ENCODE measurements at regions not wholly inside any gene's neighbourhood (a gene's known extent, or its start where the extent isn't known, plus 50 kb on each side); places are given as distances from the start of the nearest gene placed in this dataset.

DNA sequence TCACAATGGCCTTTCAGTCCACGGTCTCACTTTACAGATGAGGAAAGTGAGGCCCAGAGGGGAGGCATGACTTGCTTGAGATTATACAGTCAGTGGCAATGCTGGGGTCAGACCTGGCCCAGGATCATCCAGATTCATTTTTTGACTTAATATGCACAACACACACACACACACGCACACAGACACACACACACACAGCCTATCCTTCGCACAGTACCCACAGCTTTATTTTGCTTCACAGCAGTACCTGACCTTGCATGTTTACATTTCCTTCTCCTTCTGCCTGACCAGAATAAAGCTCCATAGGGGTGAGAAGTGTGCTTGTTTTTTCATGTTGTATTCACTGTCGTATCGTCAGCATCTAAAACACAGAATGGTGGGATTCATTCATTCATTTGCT lies 79.8 kb downstream of the VEGFA start:
- TF ChIP-seq, protein P1, sequence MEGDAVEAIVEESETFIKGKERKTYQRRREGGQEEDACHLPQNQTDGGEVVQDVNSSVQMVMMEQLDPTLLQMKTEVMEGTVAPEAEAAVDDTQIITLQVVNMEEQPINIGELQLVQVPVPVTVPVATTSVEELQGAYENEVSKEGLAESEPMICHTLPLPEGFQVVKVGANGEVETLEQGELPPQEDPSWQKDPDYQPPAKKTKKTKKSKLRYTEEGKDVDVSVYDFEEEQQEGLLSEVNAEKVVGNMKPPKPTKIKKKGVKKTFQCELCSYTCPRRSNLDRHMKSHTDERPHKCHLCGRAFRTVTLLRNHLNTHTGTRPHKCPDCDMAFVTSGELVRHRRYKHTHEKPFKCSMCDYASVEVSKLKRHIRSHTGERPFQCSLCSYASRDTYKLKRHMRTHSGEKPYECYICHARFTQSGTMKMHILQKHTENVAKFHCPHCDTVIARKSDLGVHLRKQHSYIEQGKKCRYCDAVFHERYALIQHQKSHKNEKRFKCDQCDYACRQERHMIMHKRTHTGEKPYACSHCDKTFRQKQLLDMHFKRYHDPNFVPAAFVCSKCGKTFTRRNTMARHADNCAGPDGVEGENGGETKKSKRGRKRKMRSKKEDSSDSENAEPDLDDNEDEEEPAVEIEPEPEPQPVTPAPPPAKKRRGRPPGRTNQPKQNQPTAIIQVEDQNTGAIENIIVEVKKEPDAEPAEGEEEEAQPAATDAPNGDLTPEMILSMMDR (IDR thresholded peaks at IDR 0.05) = no peak
- no peaks in the 10 kb centered on the region for H3K9me3 ChIP-seq
- DNase-seq (ENCODE audit: low spot score) = no peak
- H3K27me3 ChIP-seq = no peaks in the 10 kb centered on the region
- no peak overlapping the region for H3K4me3 ChIP-seq
- no peaks in the 10 kb centered on the region for H3K4me1 ChIP-seq
- H3K36me3 ChIP-seq = no peaks in the 10 kb centered on the region
- no peak overlapping the region for H3K27ac ChIP-seq

DNA sequence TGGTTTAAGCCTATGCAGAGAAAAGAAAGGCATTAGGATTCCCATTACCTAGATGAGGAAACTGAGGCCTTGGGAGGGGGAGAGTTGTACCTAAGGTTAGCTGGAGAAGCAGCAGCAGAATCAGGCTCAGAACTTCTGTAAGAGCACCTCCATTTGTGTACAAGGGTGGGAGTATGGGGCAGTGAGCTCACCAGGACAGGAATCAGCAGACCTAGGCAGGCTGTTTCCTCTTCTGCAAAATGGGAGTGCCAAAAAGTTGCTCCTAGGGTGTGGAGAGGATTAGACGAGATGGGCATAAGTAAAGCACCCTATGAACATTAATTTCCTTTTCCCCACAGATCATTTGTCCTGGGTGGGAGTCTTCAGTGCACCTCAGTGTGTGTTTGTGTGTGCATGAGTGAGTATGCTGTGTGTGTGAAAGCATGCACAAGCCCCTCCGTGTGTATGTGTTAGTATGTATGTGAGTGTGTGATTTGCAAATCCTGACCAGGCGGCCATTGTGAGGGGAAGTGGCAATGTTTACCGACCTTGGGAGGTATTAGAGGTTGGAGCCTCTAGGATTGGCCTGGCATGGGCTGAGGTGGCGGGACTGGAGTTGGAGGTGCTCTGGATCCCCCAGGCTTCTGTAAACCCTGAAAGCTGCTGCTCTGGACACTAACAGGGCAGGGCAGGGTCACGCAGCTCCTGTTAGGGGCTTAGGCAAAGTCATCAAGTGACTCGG lies 78.8 kb downstream of the VEGFA start:
- Histone ChIP-seq H3K4me1 (no peaks in the 10 kb centered on the region), H3K4me3 (no peak overlapping the region), H3K27me3 (no peaks in the 10 kb centered on the region), H3K36me3 (no peaks in the 10 kb centered on the region), H3K9me3 (no peaks in the 10 kb centered on the region), H3K27ac (no peak overlapping the region)
- no peak for DNase-seq (ENCODE audit: low spot score)
- TF ChIP-seq, protein P1 (IDR thresholded peaks at IDR 0.05) = no peak

DNA sequence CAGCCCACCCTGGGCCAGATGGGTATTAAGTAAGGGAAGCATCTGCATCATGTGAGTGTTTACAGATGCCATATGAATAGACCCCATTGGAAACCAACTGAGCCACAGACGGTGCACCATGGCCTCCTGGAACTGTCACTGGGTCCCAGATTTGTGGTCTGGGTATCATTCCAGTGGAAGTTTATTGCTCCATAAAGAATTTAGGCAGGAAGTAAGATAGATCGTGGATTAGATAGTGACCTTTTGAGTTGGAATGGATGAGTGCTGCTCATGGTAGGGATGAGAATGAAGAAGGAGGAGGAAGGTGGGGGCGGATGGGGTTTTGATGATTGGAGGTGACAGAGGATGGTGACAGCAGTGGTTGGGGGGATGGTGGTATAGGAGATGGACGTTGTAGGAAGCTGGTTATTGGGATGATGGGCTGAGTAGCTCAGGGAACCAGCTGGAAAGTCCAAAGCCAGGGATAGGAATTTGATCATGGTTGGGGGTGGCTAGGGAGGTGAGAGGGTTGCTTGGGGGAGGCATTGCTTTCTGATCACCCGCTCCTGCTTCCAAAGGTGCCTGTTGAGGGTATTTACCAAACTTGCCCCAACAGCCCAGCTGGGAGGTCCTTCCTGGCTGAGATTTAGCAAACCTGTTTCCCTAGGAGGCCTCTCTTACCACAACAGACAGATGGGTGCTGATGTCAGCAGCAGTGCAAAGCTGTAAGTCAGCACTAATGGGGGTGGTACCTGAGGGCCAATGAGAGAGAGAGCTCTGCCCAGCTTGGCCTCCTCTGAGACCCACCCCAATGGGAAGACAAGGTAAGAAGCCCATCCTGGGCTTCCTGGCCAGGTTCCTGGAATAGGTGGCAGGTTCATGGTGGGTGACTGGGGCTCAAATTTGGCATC lies 78.0 kb downstream of the VEGFA start:
- H3K4me3 ChIP-seq = no peak overlapping the region
- no peak for DNase-seq (ENCODE audit: low spot score)
- no peaks in the 10 kb centered on the region for H3K4me1 ChIP-seq
- H3K27ac ChIP-seq = no peak overlapping the region
- no peaks in the 10 kb centered on the region for H3K27me3 ChIP-seq
- no peaks in the 10 kb centered on the region for H3K36me3 ChIP-seq
- no peaks in the 10 kb centered on the region for H3K9me3 ChIP-seq
- TF ChIP-seq, protein P1 (IDR thresholded peaks at IDR 0.05) = no peak

DNA sequence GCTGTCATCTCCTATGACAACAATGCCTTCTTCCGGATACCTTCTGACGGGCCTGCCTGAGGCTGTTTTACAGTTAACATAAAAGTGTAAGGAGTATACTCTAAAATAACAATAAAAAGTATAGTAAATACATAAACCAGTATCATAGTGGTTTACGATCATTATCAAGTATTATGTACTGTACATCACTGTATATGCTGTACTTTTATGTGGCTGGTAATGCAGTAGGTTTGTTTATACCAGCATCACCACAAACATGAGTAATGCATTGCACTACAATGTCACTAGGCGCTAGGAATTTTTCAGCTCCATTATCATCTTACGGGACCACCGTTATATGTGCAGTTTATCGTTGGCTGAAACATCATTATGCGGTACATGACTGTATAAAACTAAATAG lies 76.5 kb downstream of the VEGFA start:
- TF ChIP-seq, protein P1 (IDR thresholded peaks at IDR 0.05) = no peak
- Histone ChIP-seq H3K9me3 (no peaks in the 10 kb centered on the region), H3K27me3 (no peaks in the 10 kb centered on the region), H3K4me3 (no peak overlapping the region), H3K4me1 (no peaks in the 10 kb centered on the region), H3K36me3 (no peaks in the 10 kb centered on the region), H3K27ac (no peak overlapping the region)
- no peak for DNase-seq (ENCODE audit: low spot score)

DNA sequence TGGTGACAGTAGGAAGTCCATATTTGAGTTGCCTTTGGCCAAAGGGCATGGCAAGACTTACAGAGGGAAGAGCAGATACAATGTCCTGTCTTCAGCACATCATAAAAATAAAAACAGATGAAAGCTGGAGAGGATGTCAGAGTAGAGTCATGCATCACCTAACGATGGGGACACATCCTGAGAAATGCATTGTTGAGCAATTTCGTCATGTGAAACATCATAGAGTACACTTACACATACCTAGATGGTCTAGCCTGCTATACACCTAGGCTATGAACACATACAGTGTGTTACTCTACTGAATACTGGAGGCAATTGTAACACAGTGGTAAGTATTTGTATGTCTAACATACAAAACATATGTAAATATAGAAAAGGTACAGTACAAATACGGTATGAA lies 75.6 kb downstream of the VEGFA start:
- H3K9me3 ChIP-seq = no peaks in the 10 kb centered on the region
- H3K27me3 ChIP-seq = no peaks in the 10 kb centered on the region
- H3K27ac ChIP-seq = no peak overlapping the region
- no peak for DNase-seq (ENCODE audit: low spot score)
- H3K4me1 ChIP-seq = no peaks in the 10 kb centered on the region
- no peak overlapping the region for H3K4me3 ChIP-seq
- TF ChIP-seq, protein P1 (IDR thresholded peaks at IDR 0.05) = no peak
- H3K36me3 ChIP-seq = no peaks in the 10 kb centered on the region
